HG03571 (cell line): ENCODE measurements at regions not wholly inside any gene's neighbourhood (a gene's known extent, or its start where the extent isn't known, plus 50 kb on each side); places are given as distances from the start of the nearest gene placed in this dataset.

Experiments used
- ATAC-seq: cut with Tn5 transposase; IDR thresholded peaks from one replicate; pipeline ENCODE4 v1.9.1; 2021; ENCODE audit not compliant: unreplicated experiment

- ATAC-seq = no peak
Measured at GRCh38 chr6:21459641-21460040, 133.9 kb upstream of the SOX4 start.

GRCh38 chr6:21461844-21462518, 131.6 kb upstream of the SOX4 start:
- ATAC-seq = no peak

GRCh38 chr6:21462519-21462852, 131.1 kb upstream of the SOX4 start:
- no peak for ATAC-seq

- no peak for ATAC-seq
Measured at GRCh38 chr6:21467091-21467490, 126.5 kb upstream of the SOX4 start.

- ATAC-seq = no peak
Measured at GRCh38 chr6:21468461-21468860, 125.1 kb upstream of the SOX4 start.

GRCh38 chr6:21469213-21469612, 124.3 kb upstream of the SOX4 start:
- ATAC-seq = no peak

GRCh38 chr6:21476112-21476511, 117.4 kb upstream of the SOX4 start:
- ATAC-seq = no peak

- ATAC-seq = no peak
Measured at GRCh38 chr6:21478411-21478810, 115.1 kb upstream of the SOX4 start.

- no peak for ATAC-seq
Measured at GRCh38 chr6:21478883-21479539, 114.5 kb upstream of the SOX4 start.

- ATAC-seq = no peak
Measured at GRCh38 chr6:21486115-21486514, 107.4 kb upstream of the SOX4 start.

- no peak for ATAC-seq
Measured at GRCh38 chr6:21489826-21490225, 103.7 kb upstream of the SOX4 start.

GRCh38 chr6:21491955-21492354, 101.6 kb upstream of the SOX4 start:
- no peak for ATAC-seq

GRCh38 chr6:21494505-21494904, 99.0 kb upstream of the SOX4 start:
- ATAC-seq = no peak

GRCh38 chr6:21496196-21496595, 97.4 kb upstream of the SOX4 start:
- ATAC-seq = no peak

GRCh38 chr6:21496706-21497105, 96.8 kb upstream of the SOX4 start:
- ATAC-seq = no peak

- no peak for ATAC-seq
Measured at GRCh38 chr6:21500314-21501020, 93.1 kb upstream of the SOX4 start.

GRCh38 chr6:21501021-21501354, 92.6 kb upstream of the SOX4 start:
- ATAC-seq = no peak

GRCh38 chr6:21501815-21502214, 91.7 kb upstream of the SOX4 start:
- no peak for ATAC-seq

- no peak for ATAC-seq
Measured at GRCh38 chr6:21502682-21503081, 90.9 kb upstream of the SOX4 start.

- ATAC-seq = no peak
Measured at GRCh38 chr6:21504790-21505189, 88.8 kb upstream of the SOX4 start.

- no peak for ATAC-seq
Measured at GRCh38 chr6:21505574-21505990, 88.0 kb upstream of the SOX4 start.

- ATAC-seq = no peak
Measured at GRCh38 chr6:21506126-21506525, 87.4 kb upstream of the SOX4 start.

- ATAC-seq = no peak
Measured at GRCh38 chr6:21507811-21508210, 85.7 kb upstream of the SOX4 start.
